Hematopoietic multipotent progenitor cell treated with erythropoietin and hydrocortisone succinate and interleukin-3 and kit ligand, for 17 days (in vitro differentiated cells): ENCODE measurements at regions not wholly inside any gene's neighbourhood (a gene's known extent, or its start where the extent isn't known, plus 50 kb on each side); places are given as distances from the start of the nearest gene placed in this dataset.
A peak's percentile ranks its signal among the peaks of the same experiment; 100 is the strongest.

Experiments used
- DNase-seq: peaks from one replicate; pipeline ENCODE4 v3.0.0-alpha.2; 2015; ENCODE audit warnings: low spot score

GRCh38 chr6:133697185-133697584, 191.7 kb upstream of the TCF21 start:
- no peak for DNase-seq

GRCh38 chr6:133697666-133698065, 191.2 kb upstream of the TCF21 start:
- DNase-seq = no peak

GRCh38 chr6:133698272-133698671, 190.6 kb upstream of the TCF21 start:
- DNase-seq = no peak

DNA sequence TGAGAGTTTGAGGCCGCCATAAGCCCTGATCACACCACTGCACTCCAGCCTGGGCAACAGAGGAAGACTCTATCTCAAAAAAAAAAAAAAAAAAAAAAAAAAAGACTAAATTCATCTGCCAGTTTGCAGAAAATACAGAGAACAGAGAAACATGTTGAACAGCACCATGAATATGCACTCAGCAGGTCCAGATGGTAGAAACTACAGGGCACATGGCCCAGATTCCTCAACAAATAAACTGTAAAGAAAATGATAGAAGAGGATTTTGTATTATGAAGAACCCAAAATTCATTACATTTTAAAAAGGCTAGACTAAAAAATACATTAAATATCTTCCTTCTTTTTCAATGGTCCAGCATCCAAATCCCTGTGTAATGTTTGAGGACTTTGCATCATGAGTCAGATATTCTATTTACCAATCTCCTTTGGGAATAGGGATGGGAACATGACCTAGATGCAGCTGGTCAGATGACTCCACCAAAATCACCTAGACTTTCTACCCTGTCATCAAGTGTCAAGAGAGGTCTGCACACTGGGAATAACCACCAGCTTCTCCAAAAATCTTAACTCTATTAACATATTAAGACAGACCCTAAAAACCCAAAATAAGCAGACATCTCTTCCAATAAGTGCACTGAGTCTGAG, 189.1 kb upstream of the TCF21 start:
- no peak for DNase-seq

- peak; percentile 12 for DNase-seq
Observed at GRCh38 chr6:133701633-133702331, 187.1 kb upstream of the TCF21 start.

GRCh38 chr6:133704371-133704770, 184.5 kb upstream of the TCF21 start:
- DNase-seq = no peak

GRCh38 chr6:133705066-133705465, 183.8 kb upstream of the TCF21 start:
- no peak for DNase-seq

DNA sequence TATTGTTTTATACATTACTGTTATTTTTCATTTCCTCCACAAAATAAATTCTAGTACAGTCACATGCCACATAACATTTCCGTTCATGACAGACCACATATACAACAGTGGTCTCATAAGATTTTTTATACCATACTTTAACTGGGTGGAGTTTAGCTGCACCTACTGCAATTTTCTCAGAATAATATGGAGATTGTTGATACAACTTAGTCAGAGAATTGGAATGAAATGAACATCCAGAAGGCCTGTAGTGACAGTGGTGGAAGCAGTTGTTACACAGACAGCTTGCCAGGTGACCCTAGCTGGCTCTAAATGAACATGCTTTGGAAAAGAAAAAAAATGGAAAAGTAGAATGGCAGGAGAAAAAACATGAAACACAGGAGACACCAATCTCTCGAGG, 183.2 kb upstream of the TCF21 start:
- no peak for DNase-seq

- DNase-seq = no peak
Observed at GRCh38 chr6:133707456-133707855, 181.5 kb upstream of the TCF21 start.

DNA sequence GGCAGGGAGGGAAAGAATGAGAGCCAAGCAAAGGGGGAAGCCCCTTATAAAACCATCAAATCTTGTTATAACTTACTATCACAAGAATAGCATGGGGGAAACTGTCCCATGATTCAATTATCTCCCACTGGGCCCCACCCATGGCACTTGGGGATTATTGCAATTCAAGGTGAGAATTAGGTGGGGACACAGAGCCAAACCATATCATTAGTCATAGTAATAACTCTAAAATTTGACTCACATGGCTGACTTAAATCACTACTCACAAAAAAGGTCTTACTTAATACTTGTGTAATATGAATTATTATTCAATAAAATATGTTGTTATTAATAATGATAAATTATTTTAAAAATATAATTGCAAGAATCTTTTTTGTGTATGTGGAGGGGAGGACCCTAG, 178.1 kb upstream of the TCF21 start:
- DNase-seq = no peak

- DNase-seq = no peak
Observed at GRCh38 chr6:133715270-133715669, 173.6 kb upstream of the TCF21 start.

- no peak for DNase-seq
Observed at GRCh38 chr6:133724726-133725125, 164.2 kb upstream of the TCF21 start.

DNA sequence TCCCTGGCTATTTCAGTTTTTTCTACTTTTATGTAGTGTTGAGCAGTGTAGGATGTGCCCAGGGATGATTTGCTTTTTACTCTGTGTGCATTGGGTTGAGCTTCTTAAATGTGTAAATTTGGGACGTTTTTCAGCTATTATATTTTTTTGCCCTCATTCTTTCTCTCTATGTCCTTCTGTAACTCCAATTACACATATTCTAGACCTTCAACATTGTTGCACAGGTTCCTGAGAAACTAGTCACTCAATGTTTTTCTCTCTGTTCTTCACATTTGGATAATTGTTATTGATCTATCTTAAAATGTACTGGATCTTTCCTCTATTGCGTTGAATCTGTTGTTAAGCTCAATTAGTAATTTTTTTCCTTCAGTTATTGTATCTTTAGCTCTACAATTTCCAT, 162.7 kb upstream of the TCF21 start:
- no peak for DNase-seq

DNA sequence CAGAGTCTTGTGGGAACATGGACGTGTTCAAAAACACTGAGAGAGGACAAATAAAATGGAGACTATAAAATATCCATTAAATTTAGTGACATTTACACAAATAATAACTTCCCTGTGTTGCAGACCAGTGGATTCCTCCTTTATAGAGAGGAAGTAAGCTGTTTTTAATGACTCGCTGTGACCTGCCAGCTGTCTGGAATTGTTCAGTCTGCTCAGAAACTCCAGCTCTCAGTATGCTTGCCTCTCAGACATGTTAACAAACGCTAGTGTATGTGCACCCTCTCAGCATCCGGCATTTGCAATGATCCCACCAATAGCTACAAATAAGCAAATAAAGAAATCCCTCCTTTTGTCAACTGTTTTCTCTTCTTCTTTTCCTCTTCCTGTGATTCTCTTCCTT, 158.0 kb upstream of the TCF21 start:
- DNase-seq = no peak

DNA sequence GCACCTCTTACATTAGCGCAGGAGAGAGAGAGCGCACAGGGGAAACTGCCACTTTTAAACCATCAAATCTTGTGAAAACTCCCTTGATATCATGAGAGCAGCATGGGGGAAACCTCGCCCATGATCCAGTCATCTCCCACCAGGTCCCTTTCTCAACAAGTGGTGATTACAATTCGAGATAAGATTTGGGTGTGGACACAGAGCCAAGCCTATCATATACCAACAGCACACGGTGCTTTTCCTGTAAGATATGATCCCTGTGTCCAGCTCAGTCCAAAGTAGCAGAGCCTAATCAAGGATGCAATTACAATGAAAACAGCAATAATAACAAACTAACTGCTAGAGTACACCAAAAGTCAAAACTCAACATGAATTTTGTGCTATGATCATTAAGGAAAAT, 148.7 kb upstream of the TCF21 start:
- DNase-seq = no peak

DNA sequence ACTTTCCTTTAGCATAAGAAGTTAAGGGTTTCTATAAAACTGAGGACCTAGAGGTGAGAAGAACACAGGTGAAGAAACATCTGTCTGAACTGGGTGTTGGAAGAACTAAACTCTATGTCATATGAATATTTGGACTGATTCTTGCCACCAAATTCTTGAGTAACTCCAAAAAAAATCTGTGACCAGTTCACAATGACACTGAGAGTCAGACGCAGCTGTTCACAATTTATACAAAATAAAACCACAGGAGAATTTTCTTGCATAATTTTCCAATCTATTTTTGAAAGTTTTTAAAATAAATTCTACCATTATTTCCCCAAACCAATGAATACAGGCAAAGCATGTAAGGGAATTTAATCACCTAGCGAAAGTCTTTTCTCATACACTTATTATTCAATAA, 148.1 kb upstream of the TCF21 start:
- DNase-seq = no peak

- DNase-seq = no peak
Observed at GRCh38 chr6:133741375-133741861, 147.5 kb upstream of the TCF21 start.

DNA sequence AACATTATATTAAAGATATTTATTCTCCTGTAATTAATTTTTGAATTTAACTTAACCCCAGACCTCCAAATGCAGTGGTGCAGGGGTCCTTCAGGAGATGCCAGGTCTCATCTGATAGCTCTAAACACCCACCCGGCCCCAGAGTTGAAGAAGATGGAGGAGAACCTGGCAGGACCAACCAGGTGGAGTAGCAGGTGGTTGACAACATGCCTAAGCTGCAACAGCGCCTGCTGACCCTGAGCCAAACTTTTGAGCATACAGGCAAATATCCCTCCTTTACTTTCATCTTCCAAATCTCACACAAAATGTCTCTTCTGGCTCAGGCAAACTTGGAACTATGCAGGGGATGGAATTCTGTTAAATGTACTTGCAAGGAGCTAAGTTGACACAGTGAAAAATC, 145.3 kb upstream of the TCF21 start:
- DNase-seq = no peak

DNA sequence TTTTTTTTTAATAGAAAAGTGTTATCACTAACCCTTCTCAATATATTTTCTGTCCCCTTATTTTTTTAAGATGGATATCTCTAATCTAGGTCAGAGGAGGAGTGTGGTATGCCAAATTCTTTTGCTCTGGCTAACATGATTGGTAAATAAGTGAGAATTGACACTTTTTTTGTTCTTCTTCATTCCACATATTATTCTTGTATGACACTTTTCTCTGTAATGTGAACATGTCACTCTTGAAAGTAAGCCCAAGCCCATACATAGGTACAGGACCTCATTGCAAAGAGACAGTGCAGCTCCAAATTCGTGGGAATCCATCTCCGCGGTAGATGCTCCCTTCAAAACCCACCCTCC, 142.5 kb upstream of the TCF21 start:
- DNase-seq = no peak

- no peak for DNase-seq
Observed at GRCh38 chr6:133748628-133749027, 140.3 kb upstream of the TCF21 start.

- DNase-seq = no peak
Observed at GRCh38 chr6:133749427-133749826, 139.5 kb upstream of the TCF21 start.

DNA sequence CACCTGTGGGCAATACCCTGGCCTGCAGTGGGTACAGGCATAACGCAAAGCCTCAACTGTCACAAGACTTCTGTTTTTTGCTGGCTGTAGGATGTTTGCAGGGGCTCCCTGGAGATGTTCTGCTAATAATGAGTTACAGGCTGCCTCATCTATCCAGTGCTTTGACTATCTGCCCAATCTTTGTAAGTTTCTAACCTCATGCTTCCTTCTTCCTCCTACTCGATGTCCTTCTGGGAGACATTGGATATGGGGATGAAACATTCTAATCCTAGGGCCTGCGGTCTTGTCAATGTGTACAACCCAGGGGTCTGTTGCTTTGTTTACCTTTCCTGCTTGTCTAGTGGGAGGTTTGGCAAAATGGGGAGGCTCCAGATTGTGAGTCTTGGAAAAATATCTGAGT, 136.8 kb upstream of the TCF21 start:
- no peak for DNase-seq

DNA sequence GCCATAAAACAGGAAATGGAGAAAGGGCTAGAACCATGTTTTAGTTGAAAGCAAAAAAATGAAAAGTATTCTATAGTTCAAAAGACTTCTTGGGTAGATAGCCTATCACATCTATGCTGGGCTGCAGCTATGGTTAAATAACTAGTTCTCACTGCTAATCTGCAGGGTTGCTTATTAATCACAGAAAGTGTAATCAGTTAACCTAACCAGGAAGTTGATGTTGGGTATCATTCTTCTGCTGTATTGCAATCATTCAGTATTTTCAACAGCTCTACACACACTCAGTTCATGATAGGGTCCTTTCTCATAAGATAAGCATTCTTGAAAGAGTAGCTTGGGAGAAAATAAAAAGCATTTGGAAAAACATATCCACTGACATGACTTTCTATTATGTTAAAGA, 135.2 kb upstream of the TCF21 start:
- no peak for DNase-seq

DNA sequence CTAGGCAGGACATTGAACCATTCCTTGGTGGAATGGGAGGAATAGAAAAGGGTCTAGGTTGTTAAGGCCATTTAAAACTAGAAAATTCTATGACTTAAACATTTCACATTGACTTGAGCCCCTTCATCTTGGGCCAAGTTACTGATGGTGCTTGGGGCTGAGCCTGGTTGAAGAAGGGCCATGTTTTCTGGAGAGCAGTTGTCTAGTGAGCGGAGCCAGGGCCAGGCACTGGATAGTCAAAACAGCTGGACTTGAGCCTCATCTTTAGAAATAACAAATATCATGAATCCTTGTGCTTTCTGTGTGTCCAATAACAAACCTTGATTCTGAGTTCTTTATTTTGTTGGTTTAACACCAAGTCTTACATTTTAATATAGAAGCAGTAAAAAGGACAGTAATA, 134.6 kb upstream of the TCF21 start:
- DNase-seq = no peak
